ENCODE measurements at regions not wholly inside any gene's neighbourhood (a gene's known extent, or its start where the extent isn't known, plus 50 kb on each side); places are given as distances from the start of the nearest gene placed in this dataset.

- no peak overlapping the region for H3K4me3 ChIP-seq (replicated peaks; ENCODE audit: low read depth, low read length)
- DNase-seq (ENCODE audit: extremely low read depth, low read depth): no peak
- no peak for TF ChIP-seq CTCF (IDR thresholded peaks at IDR 0.05; ENCODE audit: low read depth, low read length, missing control alignments)
Measured at GRCh38 chr17:72416054-72416675, 295.3 kb downstream of the SOX9 start.

GRCh38 chr17:72416905-72417304, 296.1 kb downstream of the SOX9 start:
- TF ChIP-seq CTCF (IDR thresholded peaks at IDR 0.05; ENCODE audit: low read depth, low read length, missing control alignments): no peak
- H3K4me3 ChIP-seq (replicated peaks; ENCODE audit: low read depth, low read length): no peak overlapping the region
- no peak for DNase-seq (ENCODE audit: extremely low read depth, low read depth)

GRCh38 chr17:72417627-72418026, 296.8 kb downstream of the SOX9 start:
- DNase-seq (ENCODE audit: extremely low read depth, low read depth): no peak
- no peak for TF ChIP-seq CTCF (IDR thresholded peaks at IDR 0.05; ENCODE audit: low read depth, low read length, missing control alignments)
- H3K4me3 ChIP-seq (replicated peaks; ENCODE audit: low read depth, low read length): no peak overlapping the region

- no peak for TF ChIP-seq CTCF (IDR thresholded peaks at IDR 0.05; ENCODE audit: low read depth, low read length, missing control alignments)
- H3K4me3 ChIP-seq (replicated peaks; ENCODE audit: low read depth, low read length): no peak overlapping the region
- DNase-seq (ENCODE audit: extremely low read depth, low read depth): no peak
Measured at GRCh38 chr17:72419866-72420774, 299.3 kb downstream of the SOX9 start.

GRCh38 chr17:72420775-72421127, 299.9 kb downstream of the SOX9 start:
- DNase-seq (ENCODE audit: extremely low read depth, low read depth): no peak
- TF ChIP-seq CTCF (IDR thresholded peaks at IDR 0.05; ENCODE audit: low read depth, low read length, missing control alignments): no peak
- H3K4me3 ChIP-seq (replicated peaks; ENCODE audit: low read depth, low read length): no peak overlapping the region

GRCh38 chr17:72421128-72422092, 300.6 kb downstream of the SOX9 start:
- peak; percentile 94 for DNase-seq (ENCODE audit: extremely low read depth, low read depth)
- TF ChIP-seq CTCF (IDR thresholded peaks at IDR 0.05; ENCODE audit: low read depth, low read length, missing control alignments): no peak
- no peak overlapping the region for H3K4me3 ChIP-seq (replicated peaks; ENCODE audit: low read depth, low read length)

All from HFF-Myc (cell line).